ENCODE measurements at regions not wholly inside any gene's neighbourhood (a gene's known extent, or its start where the extent isn't known, plus 50 kb on each side); places are given as distances from the start of the nearest gene placed in this dataset.

DNA sequence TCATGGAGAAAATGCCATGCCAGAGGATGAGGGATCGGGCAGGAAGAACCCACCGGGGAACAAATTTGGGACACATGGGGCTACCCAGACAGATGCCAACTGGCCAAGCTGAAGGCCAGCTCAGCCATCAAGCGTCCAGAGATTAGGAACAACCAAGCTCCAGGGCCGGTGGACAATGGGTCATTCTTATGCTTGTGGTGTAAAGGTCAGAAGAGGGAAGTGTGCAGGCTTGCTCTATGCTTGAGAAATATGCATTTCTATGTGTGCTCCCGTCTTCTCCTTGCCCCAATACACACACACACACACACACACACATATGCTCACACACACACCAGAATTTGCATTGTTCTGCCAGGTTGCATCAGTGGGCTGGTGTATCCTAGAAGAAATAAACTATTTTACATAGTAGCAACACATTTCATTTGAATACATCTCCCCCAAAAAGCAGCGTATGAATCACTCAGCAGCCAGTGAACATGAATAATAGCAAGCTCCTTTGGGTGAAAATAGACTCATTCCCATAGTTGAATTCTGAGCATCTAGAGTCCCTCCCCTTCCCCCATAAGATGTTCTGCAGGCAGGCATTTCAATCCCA is 201.9 kb upstream of the PPARGC1A start:
- Histone ChIP-seq H3K4me3 (ENCODE audit: low read depth, low read length, poor library complexity, severe bottlenecking) (no peak overlapping the region), H3K4me2 (ENCODE audit: low read length) (no peak overlapping the region), H3K79me2 (ENCODE audit: insufficient read depth, low read depth, low read length) (no peaks in the 10 kb centered on the region), H4K20me1 (ENCODE audit: insufficient read depth, low read length) (no peaks in the 10 kb centered on the region), H3K9me2 (ENCODE audit: insufficient read depth, low read length) (no peaks in the 10 kb centered on the region), H3K9me3 (ENCODE audit: low read length) (no peaks in the 10 kb centered on the region), H3K36me3 (ENCODE audit: insufficient read depth, low read length) (no peaks in the 10 kb centered on the region), H2AFZ (ENCODE audit: low read length) (no peak overlapping the region), H3K4me1 (ENCODE audit: insufficient read depth, low read length, poor library complexity, severe bottlenecking) (no peaks in the 10 kb centered on the region), H3K27ac (ENCODE audit: low read depth, low read length, poor library complexity, severe bottlenecking) (no peak overlapping the region)
- CTCF ChIA-PET (ENCODE audit: unreplicated experiment), result no interaction called here
- no TSS peak for BruUV-seq (replicated peaks)
- DNase-seq (ENCODE audit: low spot score), result no peak
- TF ChIP-seq EZH2phosphoT487 (IDR thresholded peaks at IDR 0.05; ENCODE audit: borderline replicate concordance, low read depth, low read length), result no peak
- TF ChIP-seq, protein P1, sequence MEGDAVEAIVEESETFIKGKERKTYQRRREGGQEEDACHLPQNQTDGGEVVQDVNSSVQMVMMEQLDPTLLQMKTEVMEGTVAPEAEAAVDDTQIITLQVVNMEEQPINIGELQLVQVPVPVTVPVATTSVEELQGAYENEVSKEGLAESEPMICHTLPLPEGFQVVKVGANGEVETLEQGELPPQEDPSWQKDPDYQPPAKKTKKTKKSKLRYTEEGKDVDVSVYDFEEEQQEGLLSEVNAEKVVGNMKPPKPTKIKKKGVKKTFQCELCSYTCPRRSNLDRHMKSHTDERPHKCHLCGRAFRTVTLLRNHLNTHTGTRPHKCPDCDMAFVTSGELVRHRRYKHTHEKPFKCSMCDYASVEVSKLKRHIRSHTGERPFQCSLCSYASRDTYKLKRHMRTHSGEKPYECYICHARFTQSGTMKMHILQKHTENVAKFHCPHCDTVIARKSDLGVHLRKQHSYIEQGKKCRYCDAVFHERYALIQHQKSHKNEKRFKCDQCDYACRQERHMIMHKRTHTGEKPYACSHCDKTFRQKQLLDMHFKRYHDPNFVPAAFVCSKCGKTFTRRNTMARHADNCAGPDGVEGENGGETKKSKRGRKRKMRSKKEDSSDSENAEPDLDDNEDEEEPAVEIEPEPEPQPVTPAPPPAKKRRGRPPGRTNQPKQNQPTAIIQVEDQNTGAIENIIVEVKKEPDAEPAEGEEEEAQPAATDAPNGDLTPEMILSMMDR (conservative IDR thresholded peaks at IDR 0.05; ENCODE audit: low read length), result no peak
- intact Hi-C loops (cut with micrococcal nuclease; ENCODE audit: unreplicated experiment), result no loop called here
- POLR2A ChIA-PET, result interaction anchor here (1.4 kb wide), 1 partner anchor 19 kb away, joined by 3 read pairs; no protein-coding TSS in a partner anchor

DNA sequence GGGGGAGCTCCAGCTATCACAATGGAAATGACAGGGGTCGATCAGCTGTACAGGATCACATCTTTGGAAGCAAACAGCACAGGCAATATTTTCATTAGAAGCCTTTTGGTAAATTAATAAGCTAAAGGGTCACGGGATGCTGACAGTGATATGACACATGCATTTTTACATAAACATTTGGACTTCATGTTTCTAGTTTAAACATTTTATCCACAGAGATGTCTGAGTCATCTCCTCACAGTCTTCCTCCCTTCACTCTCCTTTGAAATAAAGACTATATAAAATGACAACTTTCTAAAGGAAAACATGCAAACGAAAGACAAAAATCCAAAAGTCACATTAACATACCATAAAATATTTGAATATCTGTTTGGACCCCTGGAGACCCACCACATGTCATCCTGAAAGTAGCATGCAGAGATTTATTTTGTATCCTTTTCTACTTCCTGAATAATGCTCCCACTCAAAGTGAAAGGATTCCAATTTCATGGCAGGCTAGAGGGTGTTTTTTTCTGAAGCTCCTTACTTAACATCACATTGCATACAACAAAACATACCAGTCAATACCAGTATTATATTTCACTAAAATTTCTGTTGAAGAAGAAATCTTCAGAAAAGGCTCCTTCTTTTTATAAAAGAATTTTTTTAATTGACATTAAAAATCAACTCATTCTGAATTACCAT is 200.1 kb upstream of the PPARGC1A start:
- CTCF ChIA-PET (ENCODE audit: unreplicated experiment), result no interaction called here
- Histone ChIP-seq H4K20me1 (ENCODE audit: insufficient read depth, low read length) (no peaks in the 10 kb centered on the region), H3K79me2 (ENCODE audit: insufficient read depth, low read depth, low read length) (no peaks in the 10 kb centered on the region), H3K4me1 (ENCODE audit: insufficient read depth, low read length, poor library complexity, severe bottlenecking) (no peaks in the 10 kb centered on the region), H3K27ac (ENCODE audit: low read depth, low read length, poor library complexity, severe bottlenecking) (no peak overlapping the region), H3K36me3 (ENCODE audit: insufficient read depth, low read length) (no peaks in the 10 kb centered on the region), H3K4me2 (ENCODE audit: low read length) (no peak overlapping the region), H3K9me2 (ENCODE audit: insufficient read depth, low read length) (no peaks in the 10 kb centered on the region), H3K4me3 (ENCODE audit: low read depth, low read length, poor library complexity, severe bottlenecking) (no peak overlapping the region), H3K9me3 (ENCODE audit: low read length) (no peaks in the 10 kb centered on the region), H2AFZ (ENCODE audit: low read length) (no peak overlapping the region)
- POLR2A ChIA-PET, result interaction anchor here (1.0 kb wide), 1 partner anchor 23 kb away, joined by 4 read pairs; no protein-coding TSS in a partner anchor
- intact Hi-C loops (cut with micrococcal nuclease; ENCODE audit: unreplicated experiment), result no loop called here
- no peak for DNase-seq (ENCODE audit: low spot score)
- TF ChIP-seq EZH2phosphoT487 (IDR thresholded peaks at IDR 0.05; ENCODE audit: borderline replicate concordance, low read depth, low read length), result no peak
- TF ChIP-seq, protein P1 (conservative IDR thresholded peaks at IDR 0.05; ENCODE audit: low read length), result no peak
- BruUV-seq (replicated peaks), result no TSS peak

DNA sequence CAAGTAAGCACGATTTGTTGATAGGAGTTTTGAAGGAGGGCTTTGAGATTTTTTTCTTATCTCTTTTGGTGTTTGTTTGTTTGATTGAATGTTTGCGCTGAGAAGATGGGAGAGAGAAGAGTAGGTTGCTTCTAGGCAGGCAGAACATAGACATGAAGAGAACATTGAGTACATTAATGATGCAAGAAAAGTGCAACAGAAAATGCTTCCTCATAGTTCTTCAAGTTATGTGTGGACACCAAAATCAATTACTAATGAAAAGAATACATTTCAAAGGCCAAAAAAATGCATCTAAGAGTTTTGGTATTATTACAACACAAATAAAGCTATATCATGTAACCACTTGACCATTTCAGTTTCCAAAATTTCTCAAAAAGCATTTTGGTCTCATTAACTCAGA is 191.0 kb upstream of the PPARGC1A start:
- Histone ChIP-seq H3K4me2 (ENCODE audit: low read length) (no peak overlapping the region), H3K9me2 (ENCODE audit: insufficient read depth, low read length) (no peaks in the 10 kb centered on the region), H3K9me3 (ENCODE audit: low read length) (no peaks in the 10 kb centered on the region), H3K36me3 (ENCODE audit: insufficient read depth, low read length) (no peaks in the 10 kb centered on the region), H2AFZ (ENCODE audit: low read length) (no peak overlapping the region), H3K79me2 (ENCODE audit: insufficient read depth, low read depth, low read length) (no peaks in the 10 kb centered on the region), H3K27ac (ENCODE audit: low read depth, low read length, poor library complexity, severe bottlenecking) (no peak overlapping the region), H4K20me1 (ENCODE audit: insufficient read depth, low read length) (no peaks in the 10 kb centered on the region), H3K4me1 (ENCODE audit: insufficient read depth, low read length, poor library complexity, severe bottlenecking) (no peaks in the 10 kb centered on the region), H3K4me3 (ENCODE audit: low read depth, low read length, poor library complexity, severe bottlenecking) (no peak overlapping the region)
- intact Hi-C loops (cut with micrococcal nuclease; ENCODE audit: unreplicated experiment), result no loop called here
- ChIA-PET CTCF (ENCODE audit: unreplicated experiment) (no interaction called here), POLR2A (interaction anchor here (0.7 to 1.0 kb wide), 2 partner anchors 20 to 38 kb away, joined by 3 read pairs; no protein-coding TSS in a partner anchor)
- no TSS peak for BruUV-seq (replicated peaks)
- DNase-seq (ENCODE audit: low spot score), result no peak
- TF ChIP-seq, protein P1 (conservative IDR thresholded peaks at IDR 0.05; ENCODE audit: low read length), result no peak
- no peak for TF ChIP-seq EZH2phosphoT487 (IDR thresholded peaks at IDR 0.05; ENCODE audit: borderline replicate concordance, low read depth, low read length)
